ENCODE measurements at regions not wholly inside any gene's neighbourhood (a gene's known extent, or its start where the extent isn't known, plus 50 kb on each side); places are given as distances from the start of the nearest gene placed in this dataset.

DNA sequence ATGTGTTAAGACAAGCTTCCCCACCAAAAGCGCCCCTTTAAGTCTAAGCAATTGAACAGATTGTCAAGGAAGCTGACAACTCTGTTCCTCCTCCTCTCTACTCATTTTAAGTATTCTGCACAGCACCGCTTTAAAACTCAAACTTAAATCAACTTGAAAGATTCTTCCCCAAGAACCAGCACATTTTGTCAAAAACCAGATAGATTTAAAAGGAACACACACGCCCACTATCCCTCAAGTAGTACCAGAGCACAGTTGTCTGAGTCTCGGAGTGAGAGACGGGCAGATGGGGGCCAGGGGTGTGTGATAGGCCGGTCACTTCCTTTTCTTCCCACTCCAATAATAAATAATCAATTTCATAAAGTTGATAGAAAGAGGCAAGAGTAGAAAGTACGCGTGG lies 67.7 kb upstream of the POU3F3 start:
- TF ChIP-seq EZH2phosphoT487 (conservative IDR thresholded peaks at IDR 0.05; ENCODE audit: low read length) = no peak
- TF ChIP-seq, protein P1, sequence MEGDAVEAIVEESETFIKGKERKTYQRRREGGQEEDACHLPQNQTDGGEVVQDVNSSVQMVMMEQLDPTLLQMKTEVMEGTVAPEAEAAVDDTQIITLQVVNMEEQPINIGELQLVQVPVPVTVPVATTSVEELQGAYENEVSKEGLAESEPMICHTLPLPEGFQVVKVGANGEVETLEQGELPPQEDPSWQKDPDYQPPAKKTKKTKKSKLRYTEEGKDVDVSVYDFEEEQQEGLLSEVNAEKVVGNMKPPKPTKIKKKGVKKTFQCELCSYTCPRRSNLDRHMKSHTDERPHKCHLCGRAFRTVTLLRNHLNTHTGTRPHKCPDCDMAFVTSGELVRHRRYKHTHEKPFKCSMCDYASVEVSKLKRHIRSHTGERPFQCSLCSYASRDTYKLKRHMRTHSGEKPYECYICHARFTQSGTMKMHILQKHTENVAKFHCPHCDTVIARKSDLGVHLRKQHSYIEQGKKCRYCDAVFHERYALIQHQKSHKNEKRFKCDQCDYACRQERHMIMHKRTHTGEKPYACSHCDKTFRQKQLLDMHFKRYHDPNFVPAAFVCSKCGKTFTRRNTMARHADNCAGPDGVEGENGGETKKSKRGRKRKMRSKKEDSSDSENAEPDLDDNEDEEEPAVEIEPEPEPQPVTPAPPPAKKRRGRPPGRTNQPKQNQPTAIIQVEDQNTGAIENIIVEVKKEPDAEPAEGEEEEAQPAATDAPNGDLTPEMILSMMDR (IDR thresholded peaks at IDR 0.05; ENCODE audit: insufficient read depth, low read length, poor library complexity, severe bottlenecking) = no peak
